ES-I3 (cell line): ENCODE measurements at regions not wholly inside any gene's neighbourhood (a gene's known extent, or its start where the extent isn't known, plus 50 kb on each side); places are given as distances from the start of the nearest gene placed in this dataset.

Source experiments
- H3K36me3 ChIP-seq: 2 replicates; pipeline ENCODE4 v1.6.1; 2013; ENCODE audit warnings: mild to moderate bottlenecking, low read length, control low read depth, moderate library complexity; ENCODE audit not compliant: insufficient read depth
- H3K4me1 ChIP-seq: 2 replicates; pipeline ENCODE4 v1.6.1; 2013; ENCODE audit warnings: mild to moderate bottlenecking, control low read depth, low read length; ENCODE audit not compliant: insufficient read depth
- H3K9ac ChIP-seq: 2 replicates; pipeline ENCODE4 v1.6.1; 2013; ENCODE audit warnings: low read depth, mild to moderate bottlenecking, low read length, moderate library complexity
- H3K9me3 ChIP-seq: 2 replicates; pipeline ENCODE4 v1.6.1; 2013; ENCODE audit warnings: mild to moderate bottlenecking, low read length, moderate library complexity; ENCODE audit not compliant: control insufficient read depth, insufficient read depth

GRCh38 chr17:51435641-51436091 is 175.3 kb downstream of the UTP18 start:
- H3K36me3 ChIP-seq: no peaks in the 10 kb centered on the region
- no peak overlapping the region for H3K9ac ChIP-seq
- H3K9me3 ChIP-seq: peaks cover 6% of the 10 kb centered on the region; the same call in 1 of the 2 replicates
- peaks cover 15% of the 10 kb centered on the region for H3K4me1 ChIP-seq

- Histone ChIP-seq H3K4me1 (peaks cover 15% of the 10 kb centered on the region), H3K9me3 (no peaks in the 10 kb centered on the region), H3K36me3 (no peaks in the 10 kb centered on the region), H3K9ac (no peak overlapping the region)
Measured at GRCh38 chr17:51439395-51440229, 179.3 kb downstream of the UTP18 start.

GRCh38 chr17:51441431-51441830 is 181.1 kb downstream of the UTP18 start:
- Histone ChIP-seq H3K4me1 (peaks cover 7% of the 10 kb centered on the region; the same call in 1 of the 2 replicates), H3K9me3 (no peaks in the 10 kb centered on the region), H3K9ac (no peak overlapping the region), H3K36me3 (no peaks in the 10 kb centered on the region)

- Histone ChIP-seq H3K4me1 (peaks cover 7% of the 10 kb centered on the region; the same call in 1 of the 2 replicates), H3K9me3 (no peaks in the 10 kb centered on the region), H3K9ac (no peak overlapping the region), H3K36me3 (no peaks in the 10 kb centered on the region)
Measured at GRCh38 chr17:51442088-51442865, 181.9 kb downstream of the UTP18 start.

- Histone ChIP-seq H3K9me3 (no peaks in the 10 kb centered on the region), H3K9ac (no peak overlapping the region), H3K36me3 (no peaks in the 10 kb centered on the region), H3K4me1 (peaks cover 7% of the 10 kb centered on the region; the same call in 1 of the 2 replicates)
Measured at GRCh38 chr17:51443646-51444045, 183.3 kb downstream of the UTP18 start.

- Histone ChIP-seq H3K4me1 (no peaks in the 10 kb centered on the region), H3K36me3 (no peaks in the 10 kb centered on the region), H3K9ac (no peak overlapping the region), H3K9me3 (no peaks in the 10 kb centered on the region)
Measured at GRCh38 chr17:51445946-51446345, 185.6 kb downstream of the UTP18 start.

GRCh38 chr17:51454456-51454978 is 194.2 kb downstream of the UTP18 start:
- Histone ChIP-seq H3K9me3 (0 out of 2 replicates have a peak, but pooled peaks cover 3% of the 10 kb centered on the region), H3K4me1 (no peaks in the 10 kb centered on the region), H3K9ac (no peak overlapping the region)

GRCh38 chr17:51455211-51455610 is 194.9 kb downstream of the UTP18 start:
- Histone ChIP-seq H3K9ac (no peak overlapping the region), H3K4me1 (no peaks in the 10 kb centered on the region)

More at GRCh38 chr17:51454456-51454978, 194.2 kb downstream of the UTP18 start:
- no peaks in the 10 kb centered on the region for H3K36me3 ChIP-seq

GRCh38 chr17:51455931-51456330 is 195.6 kb downstream of the UTP18 start:
- H3K4me1 ChIP-seq: no peaks in the 10 kb centered on the region
- 0 out of 2 replicates have a peak, but pooled peaks cover 3% of the 10 kb centered on the region for H3K9me3 ChIP-seq
- H3K9ac ChIP-seq: no peak overlapping the region
- no peaks in the 10 kb centered on the region for H3K36me3 ChIP-seq

More at GRCh38 chr17:51455211-51455610, 194.9 kb downstream of the UTP18 start:
- Histone ChIP-seq H3K36me3 (no peaks in the 10 kb centered on the region), H3K9me3 (0 out of 2 replicates have a peak, but pooled peaks cover 3% of the 10 kb centered on the region)

- no peaks in the 10 kb centered on the region for H3K36me3 ChIP-seq
- no peaks in the 10 kb centered on the region for H3K4me1 ChIP-seq
- no peak overlapping the region for H3K9ac ChIP-seq
- H3K9me3 ChIP-seq: 0 out of 2 replicates have a peak, but pooled peaks cover 3% of the 10 kb centered on the region
Measured at GRCh38 chr17:51456942-51457341, 196.6 kb downstream of the UTP18 start.

GRCh38 chr17:51461578-51462004 is 201.2 kb downstream of the UTP18 start:
- H3K36me3 ChIP-seq: no peaks in the 10 kb centered on the region
- H3K9me3 ChIP-seq: 0 out of 2 replicates have a peak, but pooled peaks cover 3% of the 10 kb centered on the region
- no peak overlapping the region for H3K9ac ChIP-seq
- no peaks in the 10 kb centered on the region for H3K4me1 ChIP-seq

GRCh38 chr17:51463353-51463752 is 203.0 kb downstream of the UTP18 start:
- H3K36me3 ChIP-seq: no peaks in the 10 kb centered on the region
- no peak overlapping the region for H3K9ac ChIP-seq
- H3K4me1 ChIP-seq: no peaks in the 10 kb centered on the region
- H3K9me3 ChIP-seq: 0 out of 2 replicates have a peak, but pooled peaks cover 3% of the 10 kb centered on the region

GRCh38 chr17:51467336-51467735 is 207.0 kb downstream of the UTP18 start:
- H3K9me3 ChIP-seq: no peaks in the 10 kb centered on the region
- no peak overlapping the region for H3K9ac ChIP-seq
- no peaks in the 10 kb centered on the region for H3K4me1 ChIP-seq
- no peaks in the 10 kb centered on the region for H3K36me3 ChIP-seq

GRCh38 chr17:51472670-51473205 is 212.4 kb downstream of the UTP18 start:
- no peaks in the 10 kb centered on the region for H3K9me3 ChIP-seq

More at GRCh38 chr17:51472670-51473205, 212.4 kb downstream of the UTP18 start:
- peaks cover 6% of the 10 kb centered on the region; the same call in 1 of the 2 replicates for H3K4me1 ChIP-seq
- H3K36me3 ChIP-seq: no peaks in the 10 kb centered on the region
- no peak overlapping the region for H3K9ac ChIP-seq
